HG02943 (cell line): ENCODE measurements at regions not wholly inside any gene's neighbourhood (a gene's known extent, or its start where the extent isn't known, plus 50 kb on each side); places are given as distances from the start of the nearest gene placed in this dataset.

Experiments used
- ATAC-seq: cut with Tn5 transposase; IDR thresholded peaks from one replicate; pipeline ENCODE4 v1.9.1; 2021; ENCODE audit warnings: mild to moderate bottlenecking, low read depth, moderate library complexity; ENCODE audit not compliant: unreplicated experiment

DNA sequence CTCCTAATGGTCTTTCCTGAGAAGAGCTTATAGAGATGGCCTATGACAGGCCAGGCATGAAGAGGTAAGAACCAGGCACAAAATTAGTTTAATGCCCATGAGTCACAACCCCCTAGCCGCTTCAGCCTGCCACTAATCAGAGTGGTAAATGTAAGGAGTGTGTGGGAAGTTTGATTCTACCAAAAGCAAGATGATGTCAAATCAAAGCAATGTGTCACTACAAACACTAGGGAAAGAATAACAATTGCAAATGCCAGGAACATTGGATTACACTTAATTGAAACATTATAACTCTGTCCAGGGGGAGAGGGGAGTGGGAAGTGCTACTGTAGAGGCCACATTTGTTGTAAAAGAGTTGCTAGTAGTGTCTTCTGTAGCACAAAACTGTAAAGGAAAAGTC, 596.6 kb upstream of the AGTR1 start:
- ATAC-seq, result no peak

DNA sequence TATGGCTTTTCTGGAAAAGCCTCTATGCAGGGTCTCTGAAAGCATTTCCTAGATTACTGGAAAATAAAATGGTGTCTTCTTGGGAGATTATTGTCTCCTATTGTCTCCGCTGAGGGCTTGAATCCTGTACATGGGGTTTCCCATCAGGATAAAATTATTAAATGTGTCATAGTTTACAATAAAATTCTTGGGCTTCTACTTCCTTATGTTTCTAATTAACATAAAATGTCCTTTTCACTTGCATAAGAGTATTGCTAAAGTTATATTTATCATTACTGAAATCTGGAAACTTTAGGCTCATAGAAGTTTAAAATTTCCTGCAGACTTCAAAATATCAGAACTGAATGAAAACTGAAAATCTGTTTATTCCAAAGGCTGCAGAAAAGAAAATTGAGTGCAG, 595.5 kb upstream of the AGTR1 start:
- ATAC-seq, result no peak

DNA sequence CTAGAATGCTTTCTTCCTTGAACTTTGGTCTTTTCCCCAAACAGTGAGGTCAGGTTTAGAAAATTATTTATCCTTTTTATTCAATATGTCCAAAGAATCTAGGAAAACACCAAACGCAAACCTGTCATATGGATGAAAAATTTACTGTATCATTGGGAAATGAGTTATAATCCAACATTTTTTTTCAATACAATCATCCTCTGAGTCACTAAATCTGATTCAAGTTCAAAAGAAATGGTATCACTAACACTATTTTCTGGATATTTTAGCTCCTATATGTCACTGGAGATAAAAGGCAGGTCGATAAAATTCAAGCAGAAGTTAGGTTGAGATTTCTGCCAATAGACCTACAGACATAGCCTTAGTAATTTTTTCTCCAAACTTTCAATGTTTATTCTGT, 591.6 kb upstream of the AGTR1 start:
- ATAC-seq, result no peak

DNA sequence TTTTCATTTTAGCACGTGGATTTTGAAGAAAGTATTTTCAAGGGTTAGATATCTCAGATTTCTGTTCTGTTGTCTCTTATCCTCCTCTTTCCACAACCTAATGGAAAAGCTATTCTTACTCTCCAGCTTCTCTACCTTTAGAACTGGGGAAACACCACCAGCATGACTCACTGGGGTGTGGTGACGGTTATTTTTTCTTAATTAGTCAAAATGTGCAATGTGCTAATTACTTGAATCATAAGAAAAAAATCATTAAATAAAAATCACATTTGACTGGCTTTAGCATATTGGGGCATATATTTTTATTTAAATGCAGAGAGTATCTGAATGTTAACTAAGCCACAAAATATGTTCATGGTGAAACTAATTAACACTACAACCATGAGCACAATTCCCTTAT, 570.7 kb upstream of the AGTR1 start:
- ATAC-seq, result no peak

DNA sequence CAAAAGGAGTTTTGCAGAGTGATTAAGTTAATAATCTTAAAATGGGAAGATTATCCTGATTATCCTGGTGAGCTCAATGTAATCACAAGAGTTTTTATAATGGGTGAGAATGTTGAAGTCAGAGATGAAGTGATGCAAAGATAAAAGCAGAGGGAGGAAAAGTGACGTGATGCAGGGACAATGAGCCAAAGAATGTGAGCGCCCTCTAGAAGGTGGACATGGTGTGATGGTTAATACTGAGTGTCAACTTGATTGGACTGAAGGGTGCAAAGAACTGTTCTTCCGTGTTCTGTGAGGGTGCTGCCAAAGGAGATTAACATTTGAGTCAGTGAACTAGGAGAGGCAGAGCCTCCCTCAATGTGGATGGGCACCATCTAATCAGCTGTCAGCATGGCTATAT, 569.6 kb upstream of the AGTR1 start:
- ATAC-seq, result no peak

DNA sequence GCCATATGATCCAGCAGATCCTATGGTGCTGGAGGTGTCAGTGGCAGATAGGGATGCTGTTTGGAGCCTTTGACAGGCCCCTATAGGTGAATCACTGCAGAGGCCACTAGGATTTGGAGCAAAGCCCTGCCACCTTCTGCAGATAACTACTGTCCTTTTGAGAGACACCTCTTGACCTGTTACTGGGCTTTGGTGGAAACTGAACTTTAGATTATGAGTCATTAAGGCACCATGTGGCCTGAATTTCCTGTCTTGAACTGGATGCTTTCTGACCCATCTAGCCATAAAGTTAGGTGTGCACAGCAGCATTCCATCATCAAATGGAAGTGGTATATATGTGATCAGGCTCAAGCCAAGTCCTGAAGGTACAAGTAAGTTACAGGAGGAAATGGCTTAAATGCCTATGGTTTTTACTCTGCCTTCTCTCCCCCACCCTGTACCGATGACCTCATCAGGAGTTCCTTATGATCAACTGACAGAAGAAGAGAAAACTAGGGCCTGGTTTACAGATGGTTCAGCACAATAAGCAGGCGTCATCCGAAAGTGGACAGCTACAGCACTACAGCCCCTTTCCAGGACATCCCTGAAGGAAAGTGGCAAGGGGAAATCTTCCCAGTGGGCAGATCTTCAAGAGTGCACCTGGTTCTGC, 565.6 kb upstream of the AGTR1 start:
- ATAC-seq, result no peak

DNA sequence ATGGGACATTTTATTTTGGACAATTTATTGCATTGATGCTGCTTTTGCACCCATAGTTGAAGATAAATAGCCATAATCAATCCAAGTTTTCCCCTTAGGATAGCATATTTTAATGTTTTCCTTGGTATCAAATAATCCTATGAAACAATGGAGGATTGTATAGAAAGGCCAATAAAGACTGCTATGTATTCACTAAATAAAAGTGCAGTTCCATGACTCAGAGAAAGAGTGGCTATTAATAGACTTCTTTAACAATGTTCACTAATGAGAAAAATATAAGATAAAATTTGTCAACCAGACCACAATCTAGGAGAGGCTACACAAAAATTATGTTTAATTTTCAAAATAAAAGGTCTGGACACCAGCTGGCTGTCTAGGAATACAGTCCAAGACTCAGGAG, 560.9 kb upstream of the AGTR1 start:
- ATAC-seq, result no peak

DNA sequence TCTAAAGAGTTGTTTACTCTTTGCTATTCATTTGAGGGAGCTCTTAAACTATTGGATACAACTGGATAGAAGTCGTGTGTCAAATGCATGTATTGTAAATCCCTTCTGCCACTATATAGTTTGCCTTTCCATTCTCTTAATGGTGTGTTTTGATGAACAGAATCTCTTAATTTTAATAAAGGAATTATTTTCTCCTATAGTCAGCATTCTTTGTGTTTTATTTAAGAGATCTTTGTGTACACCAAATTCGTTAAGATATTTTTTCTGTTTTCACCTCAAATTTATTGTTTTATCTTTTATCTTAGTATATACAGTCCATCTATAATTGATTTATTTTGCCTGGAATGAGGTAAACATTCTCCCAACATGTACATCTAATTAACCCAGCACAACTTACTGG, 551.5 kb upstream of the AGTR1 start:
- no peak for ATAC-seq

DNA sequence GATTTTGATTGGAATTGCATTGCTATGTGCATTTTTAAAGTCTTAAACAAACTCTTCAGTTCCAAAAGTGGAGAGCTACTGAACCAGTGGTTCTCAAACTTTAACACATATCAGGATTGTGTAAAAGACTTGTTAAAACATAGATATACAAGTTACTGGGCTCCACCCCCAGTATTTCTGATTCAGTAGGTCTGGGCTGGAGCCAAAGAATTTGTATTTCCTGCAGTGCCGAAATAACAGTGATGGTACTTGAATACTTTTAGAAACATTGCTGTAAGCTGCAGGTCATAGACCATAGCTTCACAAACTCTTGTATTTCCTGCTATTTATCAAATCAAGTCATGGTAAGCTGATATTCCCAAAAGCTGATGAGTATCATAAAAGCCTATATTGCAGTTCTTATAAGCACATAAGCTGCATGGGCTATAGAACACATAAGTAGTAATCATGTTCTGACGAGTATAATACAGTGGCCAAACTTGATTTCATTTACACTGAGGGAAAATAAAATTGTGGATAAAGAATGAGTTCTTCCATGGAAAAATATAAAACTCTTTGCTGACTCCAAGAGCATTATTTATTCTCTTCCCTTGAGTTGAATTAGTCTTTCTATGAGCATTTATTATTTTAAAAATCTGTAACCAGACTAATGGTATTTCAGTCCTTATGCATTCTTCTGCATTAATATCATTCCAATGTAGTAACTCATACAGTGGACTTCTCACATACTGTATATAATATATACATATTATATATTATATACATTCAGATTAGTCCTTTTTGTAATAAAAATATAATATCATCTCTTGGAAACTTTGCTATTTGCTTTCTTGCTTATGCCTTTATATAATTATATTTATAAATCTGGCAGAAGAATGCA, 550.5 kb upstream of the AGTR1 start:
- ATAC-seq, result no peak

DNA sequence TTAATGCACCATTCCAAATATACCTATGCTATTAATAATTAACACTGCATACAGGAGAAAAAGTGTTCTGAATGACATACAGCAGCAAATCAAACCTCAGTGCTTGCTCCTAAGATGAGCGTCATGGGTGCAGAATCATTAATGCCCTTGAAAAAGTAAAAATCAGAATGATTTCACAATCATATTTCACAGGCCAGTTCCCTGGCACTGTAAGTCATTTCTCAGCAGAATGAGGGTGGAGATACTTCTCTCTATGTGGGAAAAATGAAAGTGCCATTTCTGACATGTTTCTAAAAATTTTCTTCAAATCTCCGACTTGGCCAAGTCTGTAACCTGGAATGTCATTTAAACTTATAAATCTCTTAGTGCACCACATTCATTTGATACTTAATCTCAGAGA, 549.8 kb upstream of the AGTR1 start:
- no peak for ATAC-seq

DNA sequence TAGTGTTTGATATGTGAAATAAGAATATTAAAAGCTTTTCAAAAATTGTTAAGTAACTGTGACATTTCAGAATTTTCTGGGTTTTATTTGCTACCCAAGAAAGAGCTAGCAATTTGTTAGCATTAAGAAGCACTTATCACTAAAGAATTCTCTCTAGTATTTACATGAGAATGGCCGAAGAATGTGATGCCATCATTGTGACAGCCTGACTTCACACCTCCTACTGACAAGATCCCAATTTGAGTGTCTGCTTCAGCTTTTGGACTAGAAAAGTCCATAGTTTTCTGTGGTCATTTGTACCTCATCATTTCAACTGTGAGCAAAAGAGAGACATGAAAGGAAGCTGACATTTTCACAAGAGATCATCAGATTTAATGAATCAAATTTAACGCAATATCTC, 548.1 kb upstream of the AGTR1 start:
- no peak for ATAC-seq

DNA sequence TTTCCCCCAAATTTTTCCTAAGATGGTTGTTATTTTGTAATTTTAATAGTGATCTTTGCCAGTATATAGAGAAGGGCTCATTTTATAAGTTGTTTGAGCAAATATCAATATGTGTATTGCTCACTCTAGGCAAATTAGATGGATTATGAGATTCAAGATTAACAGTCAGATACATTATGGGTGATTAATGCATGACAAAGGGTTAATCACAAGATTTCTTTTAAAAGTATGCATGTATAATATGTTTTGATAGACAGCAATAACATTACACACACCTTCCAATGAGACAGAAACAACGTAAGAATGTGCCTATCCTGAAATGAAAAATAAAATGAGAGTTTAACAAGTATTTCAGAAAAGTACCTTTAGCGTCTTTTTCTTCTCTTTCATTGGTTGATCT, 547.6 kb upstream of the AGTR1 start:
- no peak for ATAC-seq

DNA sequence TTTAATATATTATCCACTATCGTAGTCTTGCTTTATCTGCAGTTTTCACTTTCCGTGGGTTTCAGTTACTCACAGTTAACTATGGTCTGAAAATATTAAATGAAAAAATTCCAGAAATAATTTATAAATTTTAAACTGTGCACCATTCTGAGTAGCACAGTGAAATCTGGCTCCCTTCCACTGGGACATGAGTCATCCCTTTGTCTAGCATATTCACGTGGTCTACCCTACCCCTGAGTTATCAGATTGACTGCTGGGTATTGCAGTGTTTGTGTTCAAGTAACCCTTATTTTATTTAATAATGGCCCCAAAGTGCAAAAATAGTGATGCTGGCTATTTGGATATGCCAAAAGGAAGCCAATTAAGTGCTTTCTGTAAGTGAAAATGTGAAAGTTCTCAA, 539.5 kb upstream of the AGTR1 start:
- no peak for ATAC-seq

DNA sequence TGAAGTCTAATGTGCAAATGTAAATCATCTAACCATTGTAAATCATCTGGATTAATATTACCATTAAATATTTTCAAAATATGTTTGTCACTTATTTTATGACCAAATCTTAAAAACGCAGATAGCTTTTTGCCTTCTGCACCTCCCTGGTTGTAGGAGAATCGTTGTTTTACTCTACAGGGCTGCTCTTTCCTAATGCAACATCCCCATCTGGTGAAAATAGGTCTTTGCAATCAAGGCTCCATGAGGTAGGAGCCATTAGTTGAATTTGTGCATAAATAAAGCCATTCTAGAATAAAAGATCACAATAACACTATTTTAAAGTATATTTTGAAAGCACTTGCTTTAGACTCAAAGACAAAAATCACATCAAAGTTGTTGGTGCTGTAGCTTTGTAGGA, 535.6 kb upstream of the AGTR1 start:
- no peak for ATAC-seq

DNA sequence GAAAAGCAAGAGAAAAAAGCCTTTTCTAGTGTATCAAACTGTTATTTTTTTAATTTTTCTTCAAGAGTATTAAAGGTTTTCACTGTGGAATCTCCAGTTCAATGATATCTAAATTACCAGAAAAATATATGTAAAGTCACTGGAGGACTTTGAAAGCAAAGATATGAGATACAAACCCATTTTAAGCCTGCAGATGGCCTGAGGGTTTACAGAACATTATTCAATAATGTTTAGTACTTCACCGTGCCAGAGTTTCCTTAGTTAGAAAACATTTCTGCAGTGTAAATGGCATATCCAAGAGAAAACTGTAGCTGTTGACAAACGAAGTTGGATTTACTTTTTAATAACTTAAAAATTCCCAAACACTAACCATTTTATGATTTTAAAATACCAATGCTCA, 529.4 kb upstream of the AGTR1 start:
- ATAC-seq, result no peak

DNA sequence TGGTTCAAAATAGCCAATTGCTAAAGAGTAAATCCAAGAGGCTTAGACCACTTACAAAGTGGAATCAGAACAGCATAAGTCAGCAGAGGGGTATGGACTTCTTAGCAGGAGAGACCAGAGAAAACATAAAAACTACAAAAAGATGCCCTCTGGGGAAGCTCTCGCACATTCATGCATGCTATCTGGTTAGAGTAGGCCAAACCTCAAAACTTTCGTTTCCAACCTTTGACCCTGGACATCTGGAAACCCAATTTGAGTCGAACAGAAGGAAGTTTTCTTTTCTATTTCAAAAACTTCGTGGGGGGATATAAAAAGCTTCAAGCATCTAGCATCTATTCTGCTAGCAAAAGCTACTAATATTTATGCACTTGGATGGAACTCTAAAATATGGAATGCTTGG, 523.9 kb upstream of the AGTR1 start:
- no peak for ATAC-seq

DNA sequence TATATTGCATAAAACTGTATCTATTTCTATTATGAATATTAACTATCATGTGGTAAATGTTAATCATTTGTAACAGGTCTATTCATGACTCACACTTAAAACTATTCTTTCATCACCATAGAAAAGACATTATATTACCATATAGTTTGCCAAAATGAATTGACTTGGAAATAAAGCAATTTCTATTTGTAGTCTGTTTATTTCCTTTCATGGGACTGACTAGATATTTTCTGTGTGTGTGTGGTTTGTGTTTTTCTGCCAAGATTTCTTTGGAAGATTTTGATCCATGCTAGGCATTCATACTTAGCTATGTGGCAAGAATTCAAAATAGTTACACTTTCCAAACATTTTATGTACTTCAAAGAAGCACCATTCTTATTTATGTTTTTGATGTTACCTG, 522.5 kb upstream of the AGTR1 start:
- no peak for ATAC-seq

DNA sequence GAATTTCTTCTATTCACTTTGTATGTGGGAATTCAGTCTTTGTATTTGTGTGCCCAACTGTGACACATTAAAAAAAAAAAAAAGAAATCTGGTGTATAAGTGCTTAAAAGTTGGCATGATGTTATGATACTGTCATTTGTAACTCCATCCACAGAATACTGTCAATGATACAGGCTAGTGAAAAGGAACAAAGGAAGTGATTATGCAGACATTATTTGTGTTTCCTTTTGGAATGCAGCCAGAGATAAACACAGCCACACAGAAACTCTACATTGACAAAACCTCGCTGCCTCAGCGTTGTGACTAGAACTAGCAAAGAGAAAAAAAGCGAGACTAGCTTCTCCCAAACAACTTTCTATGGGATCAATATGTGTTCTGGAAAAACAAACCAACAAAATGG, 519.2 kb upstream of the AGTR1 start:
- ATAC-seq, result no peak

DNA sequence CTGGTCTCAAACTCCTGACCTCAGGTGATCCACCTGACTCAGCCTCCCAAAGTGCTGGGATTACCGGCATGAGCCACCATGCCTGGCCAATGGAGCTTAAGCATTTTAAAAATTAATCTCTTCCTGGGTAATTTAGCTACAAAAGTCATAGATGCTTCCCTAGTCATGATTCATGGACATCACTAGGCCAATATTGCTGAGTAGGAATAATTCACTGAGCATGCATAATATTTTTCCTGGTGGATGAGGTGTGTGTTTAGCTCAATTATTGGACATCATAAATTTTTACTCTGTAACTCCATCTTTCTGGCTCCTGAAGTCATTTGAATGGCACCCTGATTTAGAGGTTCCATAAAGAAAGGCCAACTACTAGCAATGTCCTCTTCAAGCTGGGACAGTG, 512.9 kb upstream of the AGTR1 start:
- no peak for ATAC-seq

DNA sequence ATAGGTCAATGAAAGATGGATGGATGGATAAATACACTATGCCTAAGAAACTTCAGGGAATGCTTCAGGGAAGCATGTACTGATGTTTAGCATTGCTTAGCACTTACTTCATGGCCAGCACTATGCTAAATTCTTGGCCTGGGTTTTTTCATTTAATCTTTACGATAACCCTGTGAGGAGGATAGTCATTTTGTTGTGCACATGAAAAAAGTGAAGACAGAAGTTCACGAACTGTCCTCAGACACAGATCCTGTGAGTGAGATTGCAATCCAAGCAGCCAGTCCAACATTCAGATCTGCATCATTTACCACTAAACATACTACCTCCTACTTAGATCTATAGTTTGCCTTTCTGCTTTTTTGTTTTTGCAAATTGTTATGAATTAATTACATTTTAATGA, 510.8 kb upstream of the AGTR1 start:
- no peak for ATAC-seq

DNA sequence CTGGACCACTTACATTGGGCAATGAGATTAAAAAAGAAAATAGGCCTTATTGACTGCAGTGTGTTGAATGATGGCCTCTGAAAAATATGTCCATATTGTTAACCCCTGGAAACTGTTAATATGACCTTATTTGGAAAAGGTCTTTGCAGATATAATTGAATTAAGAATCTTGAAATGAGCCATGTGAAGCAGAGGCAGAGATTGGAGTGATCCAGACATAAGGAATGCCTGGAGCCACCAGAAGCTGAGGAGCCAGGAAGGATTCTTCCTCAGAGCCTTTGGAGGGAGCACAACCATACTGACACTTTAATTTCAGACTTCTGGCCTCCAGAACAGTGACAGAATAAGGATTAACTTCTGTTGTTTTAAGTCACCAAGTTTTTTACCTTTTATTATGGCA, 510.4 kb upstream of the AGTR1 start:
- no peak for ATAC-seq

DNA sequence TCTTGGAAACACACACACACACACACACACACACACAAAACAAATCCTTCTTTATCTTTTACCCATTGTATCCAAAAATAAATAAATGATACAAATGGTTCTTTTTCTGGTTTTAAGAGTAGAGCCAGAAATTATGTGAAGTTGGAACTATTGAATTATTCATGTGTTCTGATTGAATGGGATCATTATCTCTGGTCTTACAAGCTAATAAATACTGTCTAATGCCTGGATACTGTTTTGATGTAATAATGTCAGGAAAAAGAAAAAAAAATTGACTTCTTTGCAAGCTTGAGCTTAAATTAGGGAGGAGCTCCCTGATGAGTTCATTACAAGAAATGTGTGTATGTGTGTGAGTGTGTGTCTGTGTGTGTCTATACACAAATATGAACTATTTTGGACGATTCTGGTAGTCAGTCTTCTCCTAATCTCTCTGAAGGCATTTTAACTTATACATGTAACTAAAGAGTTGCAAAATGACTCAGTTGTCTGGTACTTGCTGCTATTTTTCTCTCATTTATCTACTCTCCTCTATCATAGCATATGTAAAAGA, 507.2 kb upstream of the AGTR1 start:
- ATAC-seq, result no peak
